ENCODE measurements at regions not wholly inside any gene's neighbourhood (a gene's known extent, or its start where the extent isn't known, plus 50 kb on each side); places are given as distances from the start of the nearest gene placed in this dataset.

GRCh38 chr4:175440786-175441185 is 371.3 kb downstream of the GPM6A start (continued):
- TF ChIP-seq TEAD4 (IDR thresholded peaks at IDR 0.05; ENCODE audit: low read length) (no peak), TEAD4 (CRISPR knock-in tag; IDR thresholded peaks at IDR 0.05; ENCODE audit: borderline replicate concordance) (no peak)

- H3K27ac ChIP-seq (ENCODE audit: extremely low read depth, low read depth, low read length): no peak overlapping the region
- ATAC-seq: no peak
- 0% methylated on average over 7 of the region's 7 CpGs for WGBS (ENCODE audit: insufficient coverage, low coverage, missing lambda C conversion rate)
- no peak overlapping the region for H3K4me3 ChIP-seq
- intact Hi-C loops (cut with micrococcal nuclease) (no loop called here), in situ Hi-C loops (cut with MboI) (no loop called here)
- H3K27me3 ChIP-seq (ENCODE audit: control insufficient read depth in 2 of 2, insufficient read depth in 2 of 2, low read length in 2 of 2): no peaks in the 10 kb centered on the region
- H3K9me3 ChIP-seq (replicated peaks; ENCODE audit: control insufficient read depth, insufficient read depth, low read depth, low read length): no peaks in the 10 kb centered on the region
- no peaks in the 10 kb centered on the region for H4K20me1 ChIP-seq (replicated peaks; ENCODE audit: control insufficient read depth, insufficient read depth, low read length)
- DNase-seq (ENCODE audit: extremely low read depth in 1 of 4, low spot score in 3 of 4): no peak
- no peaks in the 10 kb centered on the region for H3K36me3 ChIP-seq (ENCODE audit: control insufficient read depth, insufficient read depth, low read length)
- ChIA-PET POLR2A (no interaction called here), CTCF (ENCODE audit: low intra/inter-chr PET ratio) (no interaction called here)
- no peak overlapping the region for H3K9ac ChIP-seq (ENCODE audit: insufficient read depth in 1 of 2, low read depth in 2 of 2, low read length in 2 of 2)
- H3K4me1 ChIP-seq (replicated peaks in 1 of 2; ENCODE audit: control insufficient read depth in 2 of 2, insufficient read depth in 2 of 2, low read length in 2 of 2): no peaks in the 10 kb centered on the region
- TF ChIP-seq ZNF324 (CRISPR knock-in tag; IDR thresholded peaks at IDR 0.05) (no peak), POLR2AphosphoS5 (IDR thresholded peaks at IDR 0.05; ENCODE audit: control insufficient read depth, insufficient read depth, low read depth, low read length) (no peak), USF2 (CRISPR knock-in tag; IDR thresholded peaks at IDR 0.05) (no peak), PHF8 (IDR thresholded peaks at IDR 0.05; ENCODE audit: borderline replicate concordance, low read length) (no peak), ZBED1 (IDR thresholded peaks at IDR 0.05) (no peak), FOXK1 (CRISPR knock-in tag; IDR thresholded peaks at IDR 0.05; ENCODE audit: borderline replicate concordance) (no peak), RBM15 (IDR thresholded peaks at IDR 0.05; ENCODE audit: insufficient read depth, low read length) (no peak), POLR2G (IDR thresholded peaks at IDR 0.05; ENCODE audit: low read depth, low read length) (no peak), ZKSCAN3 (CRISPR knock-in tag; IDR thresholded peaks at IDR 0.05) (no peak), MTA1 (IDR thresholded peaks at IDR 0.05; ENCODE audit: borderline replicate concordance) (no peak), ETV1 (tag; conservative IDR thresholded peaks at IDR 0.05; ENCODE audit: low read depth) (no peak), BHLHE40 (IDR thresholded peaks at IDR 0.05; ENCODE audit: low read length) (no peak), HNRNPLL (IDR thresholded peaks at IDR 0.05; ENCODE audit: low read depth, low read length, poor library complexity, severe bottlenecking) (no peak), ESRRA (IDR thresholded peaks at IDR 0.05; ENCODE audit: borderline replicate concordance, low read depth) (no peak), ZNF445 (CRISPR knock-in tag; IDR thresholded peaks at IDR 0.05; ENCODE audit: low read depth) (no peak), SMARCA5 (IDR thresholded peaks at IDR 0.05) (no peak), ZBTB7A (IDR thresholded peaks at IDR 0.05; ENCODE audit: borderline replicate concordance, control insufficient read depth, low read depth, low read length) (no peak), PPARD (CRISPR knock-in tag; IDR thresholded peaks at IDR 0.05) (no peak)
- BruUV-seq (replicated peaks): no TSS peak
- no peaks in the 10 kb centered on the region for H3K79me2 ChIP-seq (ENCODE audit: control insufficient read depth, insufficient read depth, low read length)
- no peaks in the 10 kb centered on the region for H3K9me1 ChIP-seq (ENCODE audit: control insufficient read depth, insufficient read depth, low read length)
- FAIRE-seq: no peak
- no peak overlapping the region for H2AFZ ChIP-seq (ENCODE audit: low read depth, low read length)
- no peak overlapping the region for H3K4me2 ChIP-seq (ENCODE audit: insufficient read depth, low read length)
Measured at GRCh38 chr4:175441256-175441655, 370.8 kb downstream of the GPM6A start.

All from K562 (cell line).